Spleen (tissue), 7 donors: ENCODE measurements at regions not wholly inside any gene's neighbourhood (a gene's known extent, or its start where the extent isn't known, plus 50 kb on each side); places are given as distances from the start of the nearest gene placed in this dataset.

Experiments
- CTCF ChIP-seq, 11 experiments: fragments of 200-600 bp in 7 of 11; fragments of 450-650 bp in 4 of 11; sonication (generic) in 4 of 11; IDR thresholded peaks in 8 of 11; conservative IDR thresholded peaks in 3 of 11; 1 replicate in 7 of 11; 2 replicates in 4 of 11; pipeline versions ENCODE4 v1.4.0 to v1.8.0; 2016 to 2021; ENCODE audit warnings: antibody characterized with exemption in 11 of 11, inconsistent platforms in 4 of 11, mild to moderate bottlenecking in 1 of 11
- POLR2A ChIP-seq, 3 donors: fragments of 450-650 bp; IDR thresholded peaks; one replicate each; pipeline ENCODE4 v1.5.1; 2017; ENCODE audit warnings: antibody characterized with exemption in 3 of 3, mild to moderate bottlenecking in 1 of 3
- donor health status: DM: no; HTN: no; CAD: no; lungs with moderate emphysema.
- donor health status: DM: no; HTN: no; CAD: no.
- donor health status: DM: no; HTN: no; CAD: no.

DNA sequence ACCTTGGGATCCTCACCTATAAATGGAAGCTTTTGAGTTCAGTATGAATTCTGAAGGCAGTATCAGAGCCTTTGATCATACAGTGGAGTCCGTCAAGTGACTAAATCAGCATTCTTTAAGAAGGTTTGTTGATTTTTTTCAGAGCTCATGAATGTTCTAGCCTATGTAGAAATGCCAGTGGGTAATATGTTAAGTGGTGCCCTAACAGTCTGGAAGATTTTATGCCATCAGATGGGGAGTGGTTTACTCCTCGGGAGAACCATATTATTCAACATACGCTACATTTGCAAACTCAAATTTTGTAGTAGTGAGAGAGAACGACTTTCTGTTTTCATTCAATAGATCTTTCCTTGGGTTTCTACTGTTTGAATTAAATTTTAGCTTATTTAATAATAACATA, 225.0 kb upstream of the ACVR2A start:
- TF ChIP-seq CTCF (IDR thresholded peaks at IDR 0.05 in 8 of 11, conservative IDR thresholded peaks at IDR 0.05 in 3 of 11) (no peak), POLR2A (IDR thresholded peaks at IDR 0.05) (no peak)
